Spleen (tissue), 7 donors: ENCODE measurements at regions not wholly inside any gene's neighbourhood (a gene's known extent, or its start where the extent isn't known, plus 50 kb on each side); places are given as distances from the start of the nearest gene placed in this dataset.

Source experiments
- CTCF ChIP-seq, 11 experiments: fragments of 200-600 bp in 7 of 11; fragments of 450-650 bp in 4 of 11; sonication (generic) in 4 of 11; IDR thresholded peaks in 8 of 11; conservative IDR thresholded peaks in 3 of 11; 1 replicate in 7 of 11; 2 replicates in 4 of 11; pipeline versions ENCODE4 v1.4.0 to v1.8.0; 2016 to 2021; ENCODE audit warnings: antibody characterized with exemption in 11 of 11, inconsistent platforms in 4 of 11, mild to moderate bottlenecking in 1 of 11
- POLR2A ChIP-seq, 3 donors: fragments of 450-650 bp; IDR thresholded peaks; one replicate each; pipeline ENCODE4 v1.5.1; 2017; ENCODE audit warnings: antibody characterized with exemption in 3 of 3, mild to moderate bottlenecking in 1 of 3
- POLR2AphosphoS5 ChIP-seq, 3 donors: sonication (generic); formaldehyde crosslinking; IDR thresholded peaks; one replicate each; pipeline ENCODE4 v1.5.1; 2017; ENCODE audit warnings: antibody characterized with exemption in 3 of 3
- donor health status: DM: no; HTN: no; CAD: no; lungs with moderate emphysema.
- donor health status: DM: no; HTN: no; CAD: no.
- donor health status: DM: no; HTN: no; CAD: no.

DNA sequence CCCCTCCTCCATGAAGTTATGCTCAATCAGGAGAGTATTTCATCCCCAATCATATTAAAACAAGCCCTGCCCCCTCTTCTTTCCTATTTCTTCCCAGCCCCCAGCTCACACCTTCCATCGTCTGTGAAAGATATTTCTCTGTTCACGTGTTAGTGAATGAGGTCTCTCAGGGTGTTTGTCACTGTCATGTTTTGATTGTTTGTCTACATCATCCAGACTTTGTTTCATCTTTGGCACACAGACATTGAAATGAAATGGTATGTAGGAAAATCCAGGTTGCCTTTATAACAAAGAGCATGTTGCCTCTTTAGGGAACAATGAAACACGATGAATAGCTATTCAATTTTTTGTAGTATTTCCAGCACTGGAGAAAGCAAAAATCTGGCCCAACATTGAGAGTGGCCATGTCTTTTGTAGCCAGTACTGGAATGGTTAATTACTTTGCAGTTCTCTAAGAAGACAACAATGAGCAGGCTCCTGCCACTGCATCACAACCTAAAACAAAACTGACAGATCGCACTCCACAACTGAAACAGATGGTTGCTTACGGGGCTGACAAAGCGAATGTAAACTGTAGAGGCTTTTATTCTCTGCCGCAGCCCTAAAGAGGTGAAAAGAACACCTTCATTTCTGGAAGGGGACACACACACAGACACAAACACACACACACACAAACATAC is 543.6 kb upstream of the CITED2 start:
- no peak for TF ChIP-seq POLR2A (IDR thresholded peaks at IDR 0.05)
- TF ChIP-seq CTCF (IDR thresholded peaks at IDR 0.05 in 8 of 11, conservative IDR thresholded peaks at IDR 0.05 in 3 of 11), result no peak
- no peak for TF ChIP-seq POLR2AphosphoS5 (IDR thresholded peaks at IDR 0.05)
